Thymus (tissue), 11 donors: ENCODE measurements at regions not wholly inside any gene's neighbourhood (a gene's known extent, or its start where the extent isn't known, plus 50 kb on each side); places are given as distances from the start of the nearest gene placed in this dataset.

ENCODE experiments used
- DNase-seq, 9 donors: peaks; one replicate each; pipeline ENCODE4 v3.0.0-alpha.2; 2013; ENCODE audit warnings: low spot score in 9 of 9, low read depth in 6 of 9, missing footprints in 1 of 9
- H3K27ac ChIP-seq, 2 donors: one replicate each; pipeline ENCODE4 v1.5.1; 2013; ENCODE audit warnings: control low read depth in 1 of 2, low read depth in 1 of 2, low read length in 1 of 2, mild to moderate bottlenecking in 1 of 2, moderate library complexity in 1 of 2
- H3K27me3 ChIP-seq, 2 donors: one replicate each; pipeline ENCODE4 v1.5.1; 2013; ENCODE audit warnings: low read length in 1 of 2; ENCODE audit not compliant: control insufficient read depth in 2 of 2, insufficient read depth in 1 of 2
- H3K36me3 ChIP-seq, 2 donors: one replicate each; pipeline ENCODE4 v1.5.1; 2013; ENCODE audit warnings: low read length in 1 of 2, mild to moderate bottlenecking in 1 of 2, moderate library complexity in 1 of 2; ENCODE audit not compliant: control insufficient read depth in 2 of 2, insufficient read depth in 2 of 2
- H3K4me1 ChIP-seq, 2 donors: one replicate each; pipeline ENCODE4 v1.5.1; 2013; ENCODE audit warnings: low read length in 2 of 2; ENCODE audit not compliant: control insufficient read depth in 2 of 2, insufficient read depth in 2 of 2
- H3K4me3 ChIP-seq, 2 donors: one replicate each; pipeline ENCODE4 v1.5.1; 2013; ENCODE audit warnings: low read length in 2 of 2, control low read depth in 1 of 2, mild to moderate bottlenecking in 1 of 2
- H3K9me3 ChIP-seq, 2 donors: one replicate each; pipeline ENCODE4 v1.5.1; 2013; ENCODE audit warnings: low read length in 1 of 2, mild to moderate bottlenecking in 1 of 2; ENCODE audit not compliant: control insufficient read depth in 2 of 2, insufficient read depth in 1 of 2
- WGBS: extraction: QIAGEN DNeasy Blood & Tissue Kit; methylation state at CpG from one replicate; pipeline ENCODE4 v1.1.7; 2013; 5-methylcytosine and 5-hydroxymethylcytosine counted together
- donor health status: healthy.

DNA sequence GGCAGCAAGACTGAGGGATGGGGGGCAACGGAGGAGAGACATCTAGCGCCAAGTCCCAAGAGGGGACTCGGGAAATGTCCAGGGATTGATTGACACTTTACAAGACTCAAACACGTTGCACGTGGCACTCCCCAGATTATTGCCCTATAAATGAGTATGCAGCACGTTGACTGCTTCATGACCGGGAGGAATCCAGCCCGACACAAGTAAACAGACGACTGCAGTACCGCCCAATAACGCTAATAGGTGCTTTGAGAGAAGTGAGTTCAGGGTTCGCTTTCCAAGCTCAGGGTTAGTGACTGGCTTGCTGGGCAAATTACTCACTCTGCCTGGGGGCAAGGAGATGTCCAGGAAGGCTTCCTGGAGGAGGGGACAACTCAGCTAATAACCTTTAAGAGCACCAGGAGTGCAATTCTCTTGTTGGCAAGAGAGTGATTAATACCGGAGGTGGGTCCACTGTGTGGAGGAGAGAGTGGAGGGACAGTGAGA is 73.3 kb upstream of the MYL10 start:
- Histone ChIP-seq H3K4me3 (no peak overlapping the region), H3K27ac (no peak overlapping the region), H3K9me3 (no peaks in the 10 kb centered on the region), H3K36me3 (no peaks in the 10 kb centered on the region), H3K27me3 (no peaks in the 10 kb centered on the region), H3K4me1 (no peaks in the 10 kb centered on the region)
- no peak for DNase-seq
- WGBS, result 92% methylated on average over 13 of the region's 13 CpGs

DNA sequence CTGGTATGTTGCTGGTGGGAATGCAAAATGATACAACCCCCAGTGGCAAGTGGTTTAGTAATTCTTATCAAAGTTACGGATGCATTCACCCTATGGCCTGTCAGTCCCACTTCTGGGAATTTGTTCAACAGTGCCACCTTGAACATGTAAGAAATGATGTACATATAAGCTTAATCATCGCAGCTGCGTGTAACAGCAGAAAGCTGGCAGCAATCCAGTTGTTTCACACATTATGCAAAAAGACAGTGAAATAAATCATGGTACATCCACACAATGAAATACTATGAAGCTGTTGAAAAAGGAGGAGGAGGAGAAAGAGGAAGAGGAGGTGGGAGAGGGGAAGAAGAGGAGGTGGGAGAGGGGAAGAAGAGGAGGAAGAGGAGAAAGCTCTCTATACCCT is 76.2 kb upstream of the MYL10 start:
- WGBS, result 64% methylated on average over 3 of the region's 3 CpGs
- peaks cover 0 to 3% of the 10 kb centered on the region in 2 donors for H3K4me1 ChIP-seq
- no peak overlapping the region for H3K4me3 ChIP-seq
- H3K9me3 ChIP-seq, result no peaks in the 10 kb centered on the region
- no peak for DNase-seq
- H3K36me3 ChIP-seq, result no peaks in the 10 kb centered on the region
- H3K27me3 ChIP-seq, result no peaks in the 10 kb centered on the region
- H3K27ac ChIP-seq, result no peak overlapping the region

DNA sequence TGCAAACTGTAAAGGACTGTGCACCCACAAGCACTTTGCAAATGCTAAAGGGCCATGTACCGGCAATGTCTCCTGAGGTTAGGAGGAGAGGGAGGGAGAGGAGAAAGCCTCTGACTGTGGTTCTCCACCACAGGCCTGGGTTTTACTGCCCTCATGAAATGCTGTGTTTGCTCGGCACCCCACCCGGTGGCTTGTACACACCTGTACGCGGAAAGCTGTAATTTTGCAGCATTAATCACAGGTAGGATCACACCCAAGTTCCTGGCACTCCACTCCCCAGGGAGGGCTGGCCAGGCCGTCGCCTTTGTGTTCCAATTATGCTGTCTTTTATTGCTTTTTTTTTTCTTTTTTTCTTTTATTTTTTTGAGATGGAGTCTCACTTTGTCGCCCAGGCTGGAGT is 78.5 kb upstream of the MYL10 start:
- Histone ChIP-seq H3K27ac (no peak overlapping the region), H3K27me3 (no peaks in the 10 kb centered on the region), H3K4me3 (no peak overlapping the region), H3K9me3 (no peaks in the 10 kb centered on the region), H3K4me1 (peaks cover 0 to 3% of the 10 kb centered on the region in 2 donors), H3K36me3 (no peaks in the 10 kb centered on the region)
- DNase-seq, result no peak
- 91% methylated on average over 8 of the region's 8 CpGs for WGBS

DNA sequence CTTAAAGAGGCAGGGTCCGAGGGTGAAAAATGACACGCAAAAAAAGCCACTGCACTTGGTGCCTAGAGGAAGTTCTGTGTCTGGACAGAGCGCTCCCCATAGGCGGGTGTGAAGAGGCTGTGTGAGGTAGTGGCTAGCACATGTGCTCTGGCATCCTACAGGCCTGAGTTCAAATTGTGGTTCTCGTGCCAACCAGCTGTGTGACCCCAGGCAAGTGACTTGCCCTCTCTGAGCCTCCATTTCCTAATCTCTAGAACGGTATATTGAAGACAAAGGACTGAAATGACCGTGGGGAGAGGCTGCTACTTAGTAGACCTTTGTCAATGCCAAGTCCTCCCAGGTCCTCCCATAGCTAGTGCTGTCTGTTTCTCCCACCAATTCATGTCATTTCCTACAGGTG is 79.1 kb upstream of the MYL10 start:
- H3K36me3 ChIP-seq, result no peaks in the 10 kb centered on the region
- H3K27me3 ChIP-seq, result no peaks in the 10 kb centered on the region
- peaks cover 0 to 3% of the 10 kb centered on the region in 2 donors for H3K4me1 ChIP-seq
- no peak overlapping the region for H3K4me3 ChIP-seq
- WGBS, result 98% methylated on average over 7 of the region's 7 CpGs
- no peaks in the 10 kb centered on the region for H3K9me3 ChIP-seq
- DNase-seq, result no peak
- H3K27ac ChIP-seq, result no peak overlapping the region

DNA sequence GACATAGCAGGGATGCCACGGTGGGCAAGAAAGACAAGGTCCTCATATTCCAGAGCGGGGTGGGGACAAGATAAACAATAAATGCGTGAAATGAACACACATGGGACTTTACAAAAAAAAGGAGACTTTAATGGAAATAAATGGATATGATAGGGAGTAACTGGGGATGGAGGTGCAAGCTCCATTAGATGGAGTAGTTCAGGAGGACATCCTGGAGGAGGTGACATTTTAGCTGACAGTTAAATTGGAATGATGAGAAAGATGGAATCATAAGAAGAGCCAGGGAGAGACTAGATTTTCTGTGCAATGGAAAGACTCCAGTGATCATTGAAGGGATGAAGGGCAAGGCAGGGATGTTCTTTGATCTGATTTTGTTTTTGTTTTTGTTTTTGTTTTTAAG is 83.6 kb upstream of the MYL10 start:
- Histone ChIP-seq H3K9me3 (no peaks in the 10 kb centered on the region), H3K4me3 (no peak overlapping the region), H3K4me1 (peaks cover 0 to 7% of the 10 kb centered on the region in 2 donors), H3K36me3 (no peaks in the 10 kb centered on the region), H3K27me3 (no peaks in the 10 kb centered on the region), H3K27ac (no peak overlapping the region)
- DNase-seq, result no peak
- 99% methylated on average over 3 of the region's 3 CpGs for whole genome bisulfite sequencing

DNA sequence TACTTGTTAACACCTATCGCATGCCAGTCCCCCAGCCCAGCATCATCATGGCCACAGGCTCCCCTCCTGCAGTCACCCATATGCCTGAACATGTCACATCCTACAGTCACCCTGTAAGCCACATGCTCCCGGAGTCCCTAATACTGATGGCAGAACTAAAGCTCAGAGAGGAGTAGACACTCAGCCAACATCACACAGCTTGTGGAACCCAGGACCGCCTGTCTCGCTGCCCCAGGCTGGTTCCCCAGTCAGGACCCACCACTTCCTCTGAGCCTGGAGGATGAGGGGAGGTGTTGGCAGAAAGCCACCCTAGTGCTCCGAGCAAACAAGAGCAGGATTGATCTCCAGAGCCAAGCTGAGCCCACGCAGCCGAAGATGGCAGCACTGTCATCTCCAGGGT is 85.0 kb upstream of the MYL10 start:
- H3K27ac ChIP-seq, result no peak overlapping the region
- DNase-seq, result no peak
- no peak overlapping the region for H3K4me3 ChIP-seq
- H3K27me3 ChIP-seq, result no peaks in the 10 kb centered on the region
- H3K36me3 ChIP-seq, result no peaks in the 10 kb centered on the region
- H3K4me1 ChIP-seq, result peaks cover 0 to 18% of the 10 kb centered on the region in 2 donors
- 97% methylated on average over 7 of the region's 7 CpGs for WGBS
- H3K9me3 ChIP-seq, result no peaks in the 10 kb centered on the region

DNA sequence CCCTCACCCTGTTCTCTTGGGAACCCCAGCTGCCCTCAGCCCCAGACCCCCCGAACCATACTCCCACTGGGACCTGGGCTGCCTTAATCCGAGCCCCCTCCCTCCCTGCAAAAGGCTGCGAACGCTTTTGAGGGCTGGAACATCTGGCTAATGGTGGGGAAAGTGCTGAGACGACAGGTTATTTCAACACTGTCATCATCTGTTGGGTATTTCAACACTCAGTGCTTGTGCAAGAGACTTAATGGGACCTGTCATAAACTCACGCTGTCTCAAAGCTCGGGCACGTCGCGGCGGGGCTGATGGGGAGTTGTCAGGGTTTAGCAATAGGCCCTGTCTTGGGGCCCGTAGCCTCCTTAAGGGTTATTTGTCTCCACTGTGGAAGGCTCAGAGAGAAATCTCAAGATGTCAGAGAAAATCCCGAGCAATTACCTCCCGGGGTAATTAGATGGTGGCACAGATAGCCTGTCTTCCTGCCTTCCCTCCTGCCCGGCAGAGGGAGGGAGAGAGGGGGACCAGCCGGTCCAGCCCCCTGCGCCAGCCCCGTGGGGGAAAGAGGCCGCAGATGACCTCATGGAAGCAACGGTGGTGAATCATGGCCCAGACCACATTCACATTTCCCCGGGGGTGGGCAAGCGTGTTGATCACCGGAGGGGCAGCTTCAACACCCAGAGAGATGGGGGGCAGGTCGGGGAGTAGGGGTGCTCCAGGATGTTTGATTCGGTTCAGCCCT is 88.7 kb upstream of the MYL10 start:
- Histone ChIP-seq H3K4me3 (no peak overlapping the region), H3K36me3 (no peaks in the 10 kb centered on the region), H3K27me3 (no peaks in the 10 kb centered on the region), H3K9me3 (peaks cover 0 to 6% of the 10 kb centered on the region in 2 donors), H3K4me1 (peaks cover 6 to 34% of the 10 kb centered on the region in 2 donors), H3K27ac (peak overlapping the region in 1 of 2 donors; percentile 46)
- peak in 1 of 9 donors; percentile 26 for DNase-seq
- WGBS, result 90% methylated on average over 25 of the region's 25 CpGs

DNA sequence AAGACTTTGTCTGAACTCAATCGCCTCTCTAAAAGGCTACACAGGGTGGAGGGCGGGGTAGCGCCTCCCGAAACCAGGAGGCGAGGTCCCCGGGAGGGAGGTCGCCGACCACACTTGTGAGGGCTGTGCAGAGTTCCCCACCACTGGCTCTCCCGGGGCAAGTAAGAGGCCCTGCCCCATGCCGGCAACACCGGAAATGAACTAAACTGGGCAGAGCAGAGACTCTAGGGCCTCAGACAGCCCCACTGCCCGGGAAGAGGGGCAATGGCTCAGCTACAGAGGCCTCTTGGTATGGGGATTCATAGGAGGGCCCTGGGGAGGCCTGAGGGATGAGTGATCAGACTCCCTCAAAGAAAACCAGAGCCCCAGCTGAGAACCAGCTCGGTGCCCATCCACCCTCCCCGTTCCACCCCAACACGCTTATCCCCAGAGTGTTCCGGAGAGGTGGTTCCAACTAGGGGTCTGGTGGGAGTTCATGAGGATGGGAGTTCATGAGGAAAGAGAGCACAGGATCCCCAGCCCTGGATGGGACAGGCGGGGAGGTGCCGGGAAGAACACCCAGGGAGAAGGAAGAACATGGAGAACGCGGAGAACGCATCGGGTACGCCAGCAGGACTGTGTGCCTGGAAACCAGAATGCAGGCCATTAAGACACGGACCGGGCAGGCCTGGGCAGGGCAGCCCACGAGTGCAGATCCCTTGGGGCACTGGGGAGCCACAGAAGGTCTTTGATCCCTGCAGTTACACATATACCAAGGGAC is 89.4 kb upstream of the MYL10 start:
- H3K27ac ChIP-seq, result no peak overlapping the region
- no peaks in the 10 kb centered on the region for H3K27me3 ChIP-seq
- 95% methylated on average over 26 of the region's 26 CpGs for WGBS
- H3K36me3 ChIP-seq, result no peaks in the 10 kb centered on the region
- peaks cover 6 to 34% of the 10 kb centered on the region in 2 donors for H3K4me1 ChIP-seq
- H3K9me3 ChIP-seq, result peaks cover 0 to 6% of the 10 kb centered on the region in 2 donors
- no peak overlapping the region for H3K4me3 ChIP-seq
- no peak for DNase-seq

DNA sequence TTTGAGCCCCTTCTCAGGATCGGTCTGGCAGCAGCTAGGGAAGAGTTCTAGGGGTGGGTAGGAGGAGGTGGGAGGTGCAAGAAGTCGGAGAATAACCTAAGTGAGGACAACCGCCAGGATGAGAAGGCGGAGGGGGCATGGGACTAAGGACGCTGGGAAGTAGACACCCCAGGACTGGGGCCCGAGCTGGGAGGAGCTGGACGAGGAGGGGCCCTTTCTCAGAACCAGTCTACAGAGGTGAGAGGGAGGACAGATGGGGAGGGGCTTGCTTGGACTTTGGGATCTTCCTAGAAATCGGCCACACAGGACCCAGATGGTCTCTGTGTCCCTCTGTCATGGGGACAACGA is 90.0 kb upstream of the MYL10 start:
- WGBS, result 96% methylated on average over 9 of the region's 9 CpGs
- H3K36me3 ChIP-seq, result no peaks in the 10 kb centered on the region
- H3K27me3 ChIP-seq, result no peaks in the 10 kb centered on the region
- peaks cover 0 to 10% of the 10 kb centered on the region in 2 donors for H3K9me3 ChIP-seq
- H3K27ac ChIP-seq, result no peak overlapping the region
- no peak overlapping the region for H3K4me3 ChIP-seq
- peaks cover 6 to 34% of the 10 kb centered on the region in 2 donors for H3K4me1 ChIP-seq
- DNase-seq, result no peak
